Neuron (in vitro differentiated cells): ENCODE measurements at regions not wholly inside any gene's neighbourhood (a gene's known extent, or its start where the extent isn't known, plus 50 kb on each side); places are given as distances from the start of the nearest gene placed in this dataset.

ENCODE experiments used
- H2AFZ ChIP-seq: one replicate; pipeline ENCODE4 v1.6.1; 2013; ENCODE audit warnings: low read depth, mild to moderate bottlenecking, inconsistent platforms, low read length, moderate library complexity
- H3K27me3 ChIP-seq: one replicate; pipeline ENCODE4 v1.6.1; 2013; ENCODE audit warnings: low read length; ENCODE audit not compliant: insufficient read depth
- H3K36me3 ChIP-seq: one replicate; pipeline ENCODE4 v1.6.1; 2013; ENCODE audit warnings: low read length; ENCODE audit not compliant: insufficient read depth
- H3K4me1 ChIP-seq: one replicate; pipeline ENCODE4 v1.6.1; 2013; ENCODE audit warnings: low read length; ENCODE audit not compliant: insufficient read depth
- H3K4me3 ChIP-seq: 2 replicates; pipeline ENCODE4 v1.5.1; 2013; ENCODE audit warnings: mild to moderate bottlenecking, low read length, moderate library complexity
- H3K9me3 ChIP-seq: one replicate; pipeline ENCODE4 v1.6.1; 2013; ENCODE audit warnings: low read length

DNA sequence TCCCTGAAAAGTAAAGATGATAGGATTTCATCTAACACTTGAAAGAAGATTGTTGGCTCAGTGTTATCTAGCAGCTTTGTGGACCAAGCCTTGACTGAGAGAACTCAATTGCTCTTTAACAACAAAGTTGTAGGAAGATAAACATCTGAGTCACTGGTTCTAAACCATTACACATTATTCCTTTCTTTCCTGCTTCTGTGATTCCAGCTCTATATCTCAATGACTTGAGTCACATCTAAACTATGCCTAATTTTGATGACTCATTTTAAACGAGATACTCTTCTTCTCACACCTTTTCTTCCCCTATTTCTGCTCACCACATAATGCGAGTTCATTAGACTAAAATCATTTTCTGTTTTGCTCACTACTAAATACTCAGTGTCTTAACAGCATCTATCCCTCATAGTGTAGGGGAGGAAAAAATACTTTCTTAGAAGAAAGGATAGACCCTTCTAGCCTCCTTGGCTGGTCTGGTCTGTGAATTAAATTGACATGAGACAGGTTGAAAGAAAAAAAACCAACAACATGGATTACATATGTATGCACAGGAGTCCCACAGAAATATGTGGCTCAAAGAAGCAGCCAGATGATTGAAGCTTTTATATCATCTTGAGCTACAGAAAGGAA is 201.4 kb downstream of the C12orf50 start:
- H3K4me3 ChIP-seq: no peak overlapping the region
- no peaks in the 10 kb centered on the region for H3K27me3 ChIP-seq
- H3K9me3 ChIP-seq: no peaks in the 10 kb centered on the region
- H3K4me1 ChIP-seq: no peaks in the 10 kb centered on the region
- H2AFZ ChIP-seq: no peak overlapping the region
- H3K36me3 ChIP-seq: no peaks in the 10 kb centered on the region

DNA sequence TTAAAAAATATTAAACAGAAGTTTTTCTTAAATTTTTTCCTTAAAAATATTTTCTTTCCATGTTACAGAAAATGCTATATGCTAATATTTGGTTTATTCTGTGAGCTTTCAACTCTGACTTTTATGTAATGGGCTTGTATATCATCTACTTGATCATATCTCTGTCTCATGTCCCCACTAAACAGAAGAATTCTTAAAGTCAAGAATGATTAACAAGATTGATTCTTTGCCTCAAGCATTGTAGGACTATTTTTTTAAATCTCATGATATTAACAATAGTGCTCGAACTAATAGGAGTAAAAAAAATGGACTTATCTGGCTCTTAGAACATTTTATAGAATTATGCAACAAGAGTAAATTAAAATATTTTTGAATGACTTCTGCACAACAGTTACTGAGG is 206.3 kb downstream of the C12orf50 start:
- Histone ChIP-seq H2AFZ (no peak overlapping the region), H3K9me3 (no peaks in the 10 kb centered on the region), H3K4me1 (no peaks in the 10 kb centered on the region), H3K4me3 (no peak overlapping the region), H3K36me3 (no peaks in the 10 kb centered on the region), H3K27me3 (no peaks in the 10 kb centered on the region)

DNA sequence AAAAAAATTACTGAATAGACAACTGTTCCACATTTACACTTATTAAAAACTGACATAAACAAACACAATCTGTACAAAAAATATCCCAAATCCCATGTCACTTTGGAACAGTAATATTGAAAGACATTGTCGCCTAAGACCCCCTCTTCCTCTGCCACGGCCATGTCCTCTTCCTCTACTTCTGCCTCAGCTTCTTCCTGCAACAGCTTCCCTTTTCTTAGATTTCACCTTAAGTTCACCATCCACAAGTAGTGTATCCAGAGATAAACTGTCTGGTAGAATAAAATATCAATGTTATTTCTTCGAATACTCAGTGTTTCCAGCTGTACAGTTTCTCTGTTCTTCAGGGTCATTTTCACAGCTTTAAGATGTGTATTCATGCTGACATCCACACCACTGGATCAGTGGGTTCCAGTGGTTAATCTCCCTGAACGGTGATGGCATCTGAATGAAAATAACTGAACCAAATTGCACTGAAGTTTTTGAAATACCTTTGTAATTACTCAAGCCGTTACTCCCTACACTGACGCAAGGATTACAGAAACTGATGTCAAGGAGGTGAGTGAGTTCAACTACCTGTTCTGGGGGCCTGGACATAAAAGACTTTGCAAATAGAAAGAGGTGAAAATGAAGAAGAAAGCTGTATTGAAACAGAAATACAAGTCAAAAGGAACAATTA is 208.5 kb downstream of the C12orf50 start:
- Histone ChIP-seq H3K27me3 (no peaks in the 10 kb centered on the region), H3K9me3 (no peaks in the 10 kb centered on the region), H3K36me3 (no peaks in the 10 kb centered on the region), H2AFZ (no peak overlapping the region), H3K4me1 (peaks cover 6% of the 10 kb centered on the region), H3K4me3 (no peak overlapping the region)

DNA sequence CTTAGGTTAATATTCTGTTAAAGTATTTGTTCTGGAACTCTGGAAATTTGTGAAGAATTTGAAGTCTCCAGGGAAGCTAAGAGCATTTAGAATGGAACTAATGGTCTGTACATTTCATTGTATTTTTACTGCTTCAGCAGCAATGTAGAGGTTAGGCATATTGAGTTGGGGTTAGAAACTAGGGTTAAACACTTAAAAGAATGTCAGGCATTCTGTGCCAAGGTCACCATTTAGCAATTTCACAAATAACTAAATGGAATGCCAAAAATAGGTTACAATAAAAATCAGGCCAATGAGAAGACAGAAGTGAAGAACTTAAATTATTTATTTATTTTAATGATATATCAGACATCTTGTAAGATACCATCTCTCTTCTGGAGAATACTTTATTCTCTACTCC is 210.8 kb downstream of the C12orf50 start:
- Histone ChIP-seq H3K36me3 (no peaks in the 10 kb centered on the region), H3K9me3 (no peaks in the 10 kb centered on the region), H3K4me1 (peaks cover 12% of the 10 kb centered on the region), H2AFZ (no peak overlapping the region), H3K4me3 (no peak overlapping the region), H3K27me3 (no peaks in the 10 kb centered on the region)

DNA sequence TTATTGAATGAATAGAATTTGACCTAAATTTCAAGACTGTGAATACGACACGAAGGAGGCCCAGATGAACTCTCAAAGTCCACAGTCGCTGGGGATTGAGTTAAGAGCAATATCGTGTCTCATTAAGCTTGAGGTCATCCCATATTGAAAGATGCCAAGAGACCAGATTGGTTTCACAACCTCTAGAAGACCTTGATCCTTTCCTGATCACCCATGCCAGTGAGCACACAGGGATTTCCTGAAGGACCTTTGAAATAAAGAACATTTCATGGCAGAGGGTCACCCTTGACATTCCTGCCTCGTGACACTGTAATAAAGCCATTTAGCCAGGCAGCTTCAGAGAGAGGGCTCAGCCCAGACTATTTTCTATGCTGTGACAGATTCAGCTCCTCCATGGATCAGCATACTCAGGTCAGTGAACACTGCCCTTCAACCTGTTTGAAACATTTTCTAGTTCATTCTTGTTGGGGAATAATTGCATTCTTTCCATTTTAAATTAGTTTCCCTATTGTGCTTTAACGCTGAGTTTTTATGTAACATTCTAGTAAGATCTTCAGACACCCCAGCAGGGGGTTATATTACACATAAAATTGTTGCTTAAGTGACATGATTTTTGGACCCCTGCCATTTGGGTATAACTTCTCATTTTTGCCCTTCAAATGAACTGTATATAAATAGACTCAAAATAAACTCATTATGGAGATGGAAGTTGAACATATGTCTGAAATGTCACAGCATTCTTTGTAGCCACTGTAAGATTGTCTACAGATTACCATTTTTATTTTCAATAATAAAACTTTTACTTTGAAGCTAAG is 213.2 kb downstream of the C12orf50 start:
- no peaks in the 10 kb centered on the region for H3K36me3 ChIP-seq
- peaks cover 12% of the 10 kb centered on the region for H3K4me1 ChIP-seq
- no peaks in the 10 kb centered on the region for H3K9me3 ChIP-seq

DNA sequence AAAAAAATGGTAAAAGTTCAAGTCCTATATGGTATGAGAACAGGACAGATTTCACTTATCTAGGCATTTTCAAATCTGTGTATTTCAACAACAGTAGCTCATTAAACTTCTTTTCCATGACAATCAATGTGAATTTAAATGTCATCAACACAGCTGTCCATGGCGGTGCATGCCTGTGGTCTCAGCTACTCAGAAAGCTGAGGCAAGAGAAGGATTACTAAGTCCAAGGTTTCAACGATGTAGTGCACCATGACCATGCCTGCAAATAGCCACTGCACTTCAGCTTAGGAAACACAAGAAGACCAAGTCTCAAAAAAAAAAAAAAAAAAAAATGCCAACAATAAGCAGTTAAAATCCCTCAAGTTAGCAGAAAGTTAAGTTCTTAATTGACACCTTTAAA is 214.6 kb downstream of the C12orf50 start:
- H3K9me3 ChIP-seq: no peaks in the 10 kb centered on the region
- H2AFZ ChIP-seq: no peak overlapping the region
- H3K36me3 ChIP-seq: no peaks in the 10 kb centered on the region
- no peaks in the 10 kb centered on the region for H3K27me3 ChIP-seq
- no peak overlapping the region for H3K4me3 ChIP-seq
- H3K4me1 ChIP-seq: peaks cover 12% of the 10 kb centered on the region

More for the DNA sequence above, 213.2 kb downstream of the C12orf50 start:
- no peak overlapping the region for H2AFZ ChIP-seq
- H3K4me3 ChIP-seq: no peak overlapping the region
- H3K27me3 ChIP-seq: no peaks in the 10 kb centered on the region

DNA sequence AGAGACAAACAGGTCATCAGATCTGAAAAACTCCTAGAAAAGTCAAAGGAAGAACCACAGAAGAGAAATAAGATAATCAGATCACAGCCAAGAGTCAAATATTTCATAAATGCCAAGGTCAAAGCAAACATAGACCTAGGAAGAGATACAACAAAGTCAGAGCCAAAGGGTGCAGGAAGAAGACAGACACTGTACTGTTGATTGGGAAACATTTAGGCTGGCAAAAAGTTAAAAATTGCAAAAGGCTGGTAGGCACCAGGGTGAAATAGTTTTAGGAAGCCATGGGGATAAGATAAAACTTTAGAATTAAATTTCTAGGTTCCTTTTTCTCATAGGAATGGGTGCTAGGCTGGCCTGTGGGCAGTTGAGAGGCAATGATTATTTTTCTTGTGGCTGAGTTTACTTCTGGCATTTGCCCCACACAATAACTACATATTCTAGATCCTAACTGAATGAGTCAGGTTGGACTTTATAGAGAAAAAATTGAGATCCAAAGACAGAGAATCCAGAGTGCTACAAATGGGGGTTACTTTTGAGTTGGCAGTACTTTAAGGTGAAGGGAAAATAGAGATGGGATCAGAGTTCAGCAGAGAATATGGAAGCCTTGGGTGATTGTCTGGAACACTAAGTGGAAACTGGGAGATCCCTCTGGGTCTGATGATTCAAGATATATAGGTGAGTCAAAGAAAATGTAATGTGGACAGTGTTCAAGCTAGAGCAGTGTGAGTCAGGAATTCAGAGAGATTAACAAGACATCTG is 215.5 kb downstream of the C12orf50 start:
- no peak overlapping the region for H2AFZ ChIP-seq
- H3K4me1 ChIP-seq: peaks cover 12% of the 10 kb centered on the region
- H3K27me3 ChIP-seq: no peaks in the 10 kb centered on the region
- H3K36me3 ChIP-seq: no peaks in the 10 kb centered on the region
- H3K9me3 ChIP-seq: no peaks in the 10 kb centered on the region
- no peak overlapping the region for H3K4me3 ChIP-seq

DNA sequence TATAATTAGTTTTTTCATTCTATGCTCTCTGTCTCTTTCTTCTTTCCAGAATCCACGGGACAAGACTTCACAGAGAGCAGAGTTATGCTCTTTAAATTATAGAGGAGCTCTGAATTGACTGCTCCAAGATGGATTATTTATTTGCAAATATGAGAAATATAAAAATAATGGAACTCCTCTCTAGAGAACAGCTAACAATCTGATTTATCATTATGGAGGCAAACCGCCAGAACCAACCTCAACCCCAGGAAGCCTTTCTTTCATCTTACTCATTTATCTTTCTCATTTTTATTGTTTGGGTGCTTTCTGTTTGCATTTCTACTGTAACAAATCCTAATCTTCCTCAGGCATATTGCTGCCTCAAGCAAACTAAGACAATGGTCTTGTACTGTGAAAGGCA is 216.5 kb downstream of the C12orf50 start:
- no peaks in the 10 kb centered on the region for H3K9me3 ChIP-seq
- H3K27me3 ChIP-seq: no peaks in the 10 kb centered on the region
- peaks cover 14% of the 10 kb centered on the region for H3K4me1 ChIP-seq
- no peaks in the 10 kb centered on the region for H3K36me3 ChIP-seq
- no peak overlapping the region for H2AFZ ChIP-seq
- H3K4me3 ChIP-seq: no peak overlapping the region

DNA sequence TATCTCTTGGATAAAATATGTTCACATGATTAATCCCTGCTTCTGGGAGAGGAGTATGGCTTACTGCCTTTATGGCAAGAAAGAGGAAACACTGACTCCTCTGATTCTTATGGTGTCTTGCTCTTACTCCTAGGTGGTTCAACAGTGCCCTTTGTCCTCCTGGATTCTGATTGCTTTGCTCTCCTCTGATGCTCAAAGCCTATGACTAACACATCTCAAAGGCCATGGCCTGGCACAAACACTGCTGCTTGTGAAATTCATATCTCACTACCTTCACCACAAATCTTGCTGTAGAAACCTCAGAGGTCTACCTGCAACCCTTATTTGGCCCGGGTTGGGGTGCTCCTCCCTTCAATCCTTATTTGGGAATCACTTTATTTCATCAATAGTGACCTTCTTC is 217.2 kb downstream of the C12orf50 start:
- no peaks in the 10 kb centered on the region for H3K9me3 ChIP-seq
- H3K4me1 ChIP-seq: peaks cover 21% of the 10 kb centered on the region
- H3K27me3 ChIP-seq: no peaks in the 10 kb centered on the region
- H3K4me3 ChIP-seq: no peak overlapping the region
- no peaks in the 10 kb centered on the region for H3K36me3 ChIP-seq
- H2AFZ ChIP-seq: no peak overlapping the region

DNA sequence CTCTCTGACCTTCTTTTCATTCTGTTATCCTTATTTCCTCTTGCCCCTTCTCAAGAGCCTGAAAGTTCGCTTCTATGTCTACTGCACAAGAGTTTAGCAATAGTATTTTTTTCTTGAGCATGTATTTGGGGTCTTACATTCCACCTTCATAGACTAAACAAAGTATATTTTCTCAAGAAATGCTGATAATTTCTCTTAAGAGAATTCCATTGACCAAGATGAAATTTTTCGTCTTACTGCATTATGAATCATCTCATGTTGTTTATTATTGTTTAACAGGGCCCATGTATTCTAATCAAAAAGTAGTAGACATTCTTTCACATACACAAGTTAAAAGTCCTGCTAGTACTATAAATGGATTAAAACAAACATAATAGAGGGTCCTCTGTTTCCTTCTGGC is 219.3 kb downstream of the C12orf50 start:
- no peaks in the 10 kb centered on the region for H3K9me3 ChIP-seq
- peaks cover 23% of the 10 kb centered on the region for H3K4me1 ChIP-seq
- no peak overlapping the region for H3K4me3 ChIP-seq
- no peaks in the 10 kb centered on the region for H3K36me3 ChIP-seq
- no peak overlapping the region for H2AFZ ChIP-seq
- no peaks in the 10 kb centered on the region for H3K27me3 ChIP-seq

DNA sequence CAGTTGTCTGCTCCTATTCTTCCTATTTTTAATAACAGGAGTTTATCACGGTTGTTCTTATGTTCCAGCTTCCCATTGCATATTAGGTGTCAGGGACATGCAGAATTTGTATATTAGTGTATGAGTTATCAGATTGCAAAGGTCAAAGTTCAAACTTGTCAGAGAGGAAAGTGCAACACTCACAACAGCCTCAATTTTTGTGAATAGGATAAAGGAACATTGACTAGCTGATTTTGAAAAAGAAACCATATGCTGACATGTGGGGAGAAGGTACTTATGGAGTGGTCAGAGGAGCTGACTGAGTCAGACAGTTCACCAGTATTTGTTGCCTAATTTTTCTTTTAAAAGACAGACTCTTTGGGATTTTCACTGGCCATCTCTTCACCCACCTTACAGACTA is 222.1 kb downstream of the C12orf50 start:
- H3K4me3 ChIP-seq: no peak overlapping the region
- no peaks in the 10 kb centered on the region for H3K27me3 ChIP-seq
- peaks cover 23% of the 10 kb centered on the region for H3K4me1 ChIP-seq
- H3K36me3 ChIP-seq: no peaks in the 10 kb centered on the region
- peak overlapping the region; percentile 76 for H2AFZ ChIP-seq
- H3K9me3 ChIP-seq: no peaks in the 10 kb centered on the region

DNA sequence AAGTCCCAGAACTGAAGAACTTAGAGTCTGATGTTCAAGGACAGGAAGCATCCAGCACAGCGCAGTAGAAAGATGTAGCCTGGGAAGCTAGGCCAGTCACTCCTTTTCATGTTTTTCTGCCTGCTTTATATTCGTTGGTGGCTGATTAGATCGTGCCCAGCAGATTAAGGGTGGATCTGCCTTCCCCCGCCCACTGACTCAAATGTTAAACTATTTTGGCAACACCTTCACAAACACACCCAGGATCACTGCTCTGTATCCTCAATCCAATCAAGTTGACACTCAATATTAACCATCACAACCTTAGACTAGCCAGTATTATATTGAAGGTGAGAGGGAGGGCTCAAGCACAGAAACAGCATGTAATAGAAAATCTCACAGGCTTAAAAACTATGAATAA is 222.9 kb downstream of the C12orf50 start:
- Histone ChIP-seq H3K27me3 (no peaks in the 10 kb centered on the region), H3K4me3 (peak overlapping the region; percentile 5), H3K4me1 (peaks cover 23% of the 10 kb centered on the region)

DNA sequence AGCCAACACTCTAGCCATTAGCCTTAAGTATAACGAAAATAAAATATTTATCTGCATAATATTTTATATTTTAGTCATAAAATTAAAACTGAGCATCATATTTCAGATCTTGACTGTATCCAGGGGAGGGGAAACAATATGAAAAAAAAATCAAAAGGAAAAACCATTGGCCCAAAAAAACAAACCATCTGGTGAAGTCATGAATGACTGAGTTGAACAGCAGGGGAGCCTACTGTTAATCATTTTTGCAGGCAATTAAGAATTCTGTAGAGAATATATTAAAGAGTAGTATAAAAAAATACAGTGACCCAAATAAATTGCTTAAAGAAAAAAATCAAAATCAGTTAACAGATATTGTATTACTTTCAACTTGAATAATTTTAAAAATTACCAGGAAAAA is 224.8 kb downstream of the C12orf50 start:
- H3K27me3 ChIP-seq: no peaks in the 10 kb centered on the region
- no peak overlapping the region for H3K4me3 ChIP-seq
- no peaks in the 10 kb centered on the region for H3K36me3 ChIP-seq
- no peaks in the 10 kb centered on the region for H3K9me3 ChIP-seq
- no peak overlapping the region for H2AFZ ChIP-seq
- peaks cover 27% of the 10 kb centered on the region for H3K4me1 ChIP-seq

More for the DNA sequence above, 222.9 kb downstream of the C12orf50 start:
- H2AFZ ChIP-seq: peak overlapping the region; percentile 76
- no peaks in the 10 kb centered on the region for H3K36me3 ChIP-seq
- no peaks in the 10 kb centered on the region for H3K9me3 ChIP-seq
